ENCODE measurements at regions not wholly inside any gene's neighbourhood (a gene's known extent, or its start where the extent isn't known, plus 50 kb on each side); places are given as distances from the start of the nearest gene placed in this dataset.

- Mint-ChIP-seq H3K9me3 (ENCODE audit: unreplicated experiment) (no peaks in the 10 kb centered on the region), H3K27me3 (ENCODE audit: unreplicated experiment) (peaks cover 3% of the 10 kb centered on the region), H3K36me3 (ENCODE audit: low read depth, unreplicated experiment) (no peaks in the 10 kb centered on the region), H3K4me3 (ENCODE audit: unreplicated experiment) (no peak overlapping the region), H3K4me1 (ENCODE audit: unreplicated experiment) (peaks cover 11% of the 10 kb centered on the region), H3K27ac (ENCODE audit: unreplicated experiment) (no peak overlapping the region)
- TF ChIP-seq CTCF (IDR thresholded peaks at IDR 0.05; ENCODE audit: unreplicated experiment): no peak
- DNase-seq (ENCODE audit: low spot score): no peak
Measured at GRCh38 chr16:73199214-73199613, 151.3 kb upstream of the ZFHX3 start.

GRCh38 chr16:73198481-73198880 is 150.6 kb upstream of the ZFHX3 start:
- Mint-ChIP-seq H3K27ac (ENCODE audit: unreplicated experiment) (no peak overlapping the region), H3K9me3 (ENCODE audit: unreplicated experiment) (no peaks in the 10 kb centered on the region), H3K4me3 (ENCODE audit: unreplicated experiment) (no peak overlapping the region), H3K27me3 (ENCODE audit: unreplicated experiment) (peaks cover 3% of the 10 kb centered on the region), H3K4me1 (ENCODE audit: unreplicated experiment) (peaks cover 11% of the 10 kb centered on the region), H3K36me3 (ENCODE audit: low read depth, unreplicated experiment) (no peaks in the 10 kb centered on the region)
- DNase-seq (ENCODE audit: low spot score): no peak
- TF ChIP-seq CTCF (IDR thresholded peaks at IDR 0.05; ENCODE audit: unreplicated experiment): no peak

GRCh38 chr16:73197598-73197997 is 149.7 kb upstream of the ZFHX3 start:
- no peak for DNase-seq (ENCODE audit: low spot score)
- H3K36me3 Mint-ChIP-seq (ENCODE audit: low read depth, unreplicated experiment): no peaks in the 10 kb centered on the region
- H3K27ac Mint-ChIP-seq (ENCODE audit: unreplicated experiment): no peak overlapping the region
- no peak for TF ChIP-seq CTCF (IDR thresholded peaks at IDR 0.05; ENCODE audit: unreplicated experiment)
- H3K4me1 Mint-ChIP-seq (ENCODE audit: unreplicated experiment): peaks cover 5% of the 10 kb centered on the region
- no peak overlapping the region for H3K4me3 Mint-ChIP-seq (ENCODE audit: unreplicated experiment)
- peaks cover 2% of the 10 kb centered on the region for H3K27me3 Mint-ChIP-seq (ENCODE audit: unreplicated experiment)
- no peaks in the 10 kb centered on the region for H3K9me3 Mint-ChIP-seq (ENCODE audit: unreplicated experiment)

GRCh38 chr16:73196670-73197069 is 148.7 kb upstream of the ZFHX3 start:
- no peak overlapping the region for H3K27ac Mint-ChIP-seq (ENCODE audit: unreplicated experiment)
- H3K4me1 Mint-ChIP-seq (ENCODE audit: unreplicated experiment): peaks cover 4% of the 10 kb centered on the region
- H3K27me3 Mint-ChIP-seq (ENCODE audit: unreplicated experiment): peaks cover 4% of the 10 kb centered on the region
- no peaks in the 10 kb centered on the region for H3K36me3 Mint-ChIP-seq (ENCODE audit: low read depth, unreplicated experiment)
- H3K4me3 Mint-ChIP-seq (ENCODE audit: unreplicated experiment): no peak overlapping the region
- peak; percentile 78 for DNase-seq (ENCODE audit: low spot score)
- peak; percentile 71 for TF ChIP-seq CTCF (IDR thresholded peaks at IDR 0.05; ENCODE audit: unreplicated experiment)
- H3K9me3 Mint-ChIP-seq (ENCODE audit: unreplicated experiment): no peaks in the 10 kb centered on the region

GRCh38 chr16:73193464-73193863 is 145.5 kb upstream of the ZFHX3 start:
- no peaks in the 10 kb centered on the region for H3K36me3 Mint-ChIP-seq (ENCODE audit: low read depth, unreplicated experiment)
- H3K4me3 Mint-ChIP-seq (ENCODE audit: unreplicated experiment): no peak overlapping the region
- no peak for TF ChIP-seq CTCF (IDR thresholded peaks at IDR 0.05; ENCODE audit: unreplicated experiment)
- no peak overlapping the region for H3K27ac Mint-ChIP-seq (ENCODE audit: unreplicated experiment)
- H3K27me3 Mint-ChIP-seq (ENCODE audit: unreplicated experiment): peaks cover 4% of the 10 kb centered on the region
- no peak for DNase-seq (ENCODE audit: low spot score)
- no peaks in the 10 kb centered on the region for H3K9me3 Mint-ChIP-seq (ENCODE audit: unreplicated experiment)
- H3K4me1 Mint-ChIP-seq (ENCODE audit: unreplicated experiment): peaks cover 4% of the 10 kb centered on the region
